IPS-11a (cell line): ENCODE measurements at regions not wholly inside any gene's neighbourhood (a gene's known extent, or its start where the extent isn't known, plus 50 kb on each side); places are given as distances from the start of the nearest gene placed in this dataset.
"Not testable (repeated sequence)": the region's sequence is repeated elsewhere in the genome, so short reads cannot be mapped to it uniquely, and the experiment has no call there.

ENCODE experiments used
- H3K4me3 ChIP-seq: one replicate; pipeline ENCODE4 v1.5.1; 2013; ENCODE audit warnings: low read depth, low read length, control low read depth

DNA sequence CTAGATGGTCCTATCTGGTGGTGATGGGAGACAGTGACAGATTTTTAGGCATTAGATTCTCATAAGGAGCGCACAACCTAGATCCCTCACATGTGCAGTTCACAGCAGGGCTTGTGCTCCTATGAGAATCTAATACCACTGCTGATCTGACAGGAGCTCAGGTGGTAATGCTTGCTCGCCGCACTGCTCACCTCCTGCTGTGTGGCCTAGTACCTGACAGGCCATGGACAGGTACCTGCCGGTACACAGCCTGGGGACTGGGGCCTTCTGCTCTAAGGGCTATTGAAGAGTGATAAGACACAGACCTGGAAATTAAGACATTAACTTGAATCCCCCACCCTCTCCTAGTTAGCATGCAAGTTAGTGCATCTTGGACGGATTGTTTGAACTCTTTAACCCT, 64.4 kb downstream of the KLRB1 start:
- not testable (repeated sequence) for H3K4me3 ChIP-seq

DNA sequence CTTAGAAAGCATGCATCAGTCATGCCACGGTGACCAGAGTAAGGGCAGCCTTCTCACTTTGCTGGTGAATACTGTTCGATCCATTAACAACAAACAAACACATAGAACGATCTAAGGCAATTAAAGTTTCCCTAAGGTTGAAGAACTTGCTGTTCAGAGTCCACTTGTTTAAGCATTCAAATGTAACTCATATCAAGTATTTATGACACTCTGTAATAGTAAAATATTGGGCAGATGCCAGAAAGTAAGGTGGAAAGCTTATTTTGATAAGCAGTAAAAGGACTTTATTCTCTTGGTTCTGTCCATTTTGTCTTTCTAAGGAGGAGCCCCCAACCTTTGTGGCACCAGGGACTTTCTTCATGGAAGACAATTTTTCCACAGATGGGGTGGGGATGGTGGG, 64.9 kb downstream of the KLRB1 start:
- H3K4me3 ChIP-seq = not testable (repeated sequence)

DNA sequence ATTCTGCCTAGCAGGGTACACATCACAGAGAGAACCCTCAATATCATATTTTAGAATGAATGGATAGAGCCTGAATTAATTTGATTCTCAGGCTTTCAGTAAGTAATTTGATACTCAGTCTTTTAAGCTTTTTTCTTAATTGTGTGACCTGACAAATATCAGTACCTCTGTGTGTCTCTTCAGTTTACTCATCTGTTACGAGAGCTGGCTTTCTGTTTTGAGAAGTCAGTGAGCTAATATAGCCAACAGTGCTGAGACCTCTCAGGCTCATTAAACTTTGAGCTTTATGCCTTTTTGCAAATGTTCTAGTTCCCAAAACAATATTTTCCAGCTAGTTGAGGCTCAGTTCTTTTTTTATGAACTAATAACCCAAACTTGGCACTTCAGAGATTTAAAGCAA, 91.8 kb downstream of the KLRB1 start:
- H3K4me3 ChIP-seq = not testable (repeated sequence)

DNA sequence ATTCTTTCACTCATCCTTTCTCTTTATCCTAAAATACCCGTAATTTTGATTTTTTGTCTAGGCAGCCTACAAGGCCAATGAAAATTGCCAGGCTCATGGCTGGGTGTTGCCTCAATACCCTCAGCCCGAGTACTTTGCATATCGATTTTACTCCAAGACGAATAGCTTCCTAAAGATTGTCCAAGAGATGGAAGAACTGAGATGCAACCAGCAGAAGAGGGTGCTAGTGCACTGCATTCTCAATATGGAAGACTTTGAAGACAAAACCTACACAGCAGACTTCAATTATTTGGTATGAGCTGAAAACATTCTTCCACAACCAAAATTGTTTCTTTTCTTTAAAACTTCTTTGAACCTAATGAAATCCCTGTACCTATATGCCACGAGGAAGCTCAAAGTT, 95.0 kb downstream of the KLRB1 start:
- not testable (repeated sequence) for H3K4me3 ChIP-seq

DNA sequence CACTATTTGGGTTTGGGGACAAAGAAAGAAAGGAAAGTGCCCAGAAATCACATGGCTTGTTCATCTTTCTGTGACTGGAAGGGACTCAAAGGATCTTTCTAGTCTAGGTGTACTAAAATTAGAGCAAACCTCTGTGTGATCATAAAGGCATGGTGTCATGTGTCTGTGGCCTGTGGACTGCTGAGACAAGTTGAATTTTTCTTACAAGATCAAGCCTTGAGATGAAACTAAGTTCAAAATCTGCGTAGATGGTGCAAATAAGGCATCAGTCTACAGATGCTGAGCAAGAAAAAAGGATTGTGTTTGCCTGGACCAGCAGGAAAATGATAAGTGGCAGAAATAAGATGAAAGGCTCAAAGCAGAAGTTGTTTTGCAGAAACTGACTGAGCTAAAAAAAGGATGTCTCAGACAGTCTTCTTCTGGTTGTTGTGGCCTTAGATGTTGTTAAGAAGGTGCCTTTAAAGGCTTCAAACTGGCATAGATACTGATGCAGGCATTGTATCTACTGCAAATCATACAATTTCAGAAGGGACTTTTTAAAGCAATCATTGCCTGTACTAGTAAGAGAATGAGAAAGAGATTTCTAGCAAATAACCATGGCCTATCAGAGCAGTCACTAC, 97.2 kb downstream of the KLRB1 start:
- not testable (repeated sequence) for H3K4me3 ChIP-seq

DNA sequence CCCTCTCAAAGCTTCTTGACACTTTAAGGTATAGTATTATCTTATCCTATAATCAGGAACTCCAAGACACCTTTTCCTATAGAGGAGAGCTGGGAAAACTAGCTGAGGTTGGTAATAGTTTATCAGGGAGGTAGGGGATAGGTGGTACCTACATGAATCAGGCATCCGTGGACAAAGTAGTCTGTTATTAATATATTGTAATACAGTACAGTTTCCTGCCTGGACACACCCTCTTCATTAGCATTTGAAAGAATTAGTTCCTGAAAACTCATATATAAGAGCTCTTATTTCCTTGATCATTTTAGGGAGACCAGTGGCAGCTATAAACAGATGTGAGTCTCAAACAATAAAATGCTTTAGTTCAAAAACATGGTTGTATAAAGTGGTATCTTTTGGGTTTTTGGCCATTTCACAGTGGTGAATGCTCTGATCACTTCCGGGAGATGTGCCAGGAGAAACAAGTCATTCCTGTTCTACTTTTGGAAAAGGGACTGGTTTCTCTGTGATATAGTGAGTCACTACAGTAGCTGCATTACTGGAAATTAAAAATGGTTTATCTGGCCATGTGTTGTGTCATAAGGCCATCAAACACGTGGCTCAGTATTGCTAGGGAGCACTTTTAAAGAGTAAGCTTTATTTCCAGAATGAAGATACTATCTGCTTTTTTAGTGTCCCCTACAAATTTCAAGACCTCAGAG, 98.1 kb downstream of the KLRB1 start:
- H3K4me3 ChIP-seq = no peak overlapping the region

DNA sequence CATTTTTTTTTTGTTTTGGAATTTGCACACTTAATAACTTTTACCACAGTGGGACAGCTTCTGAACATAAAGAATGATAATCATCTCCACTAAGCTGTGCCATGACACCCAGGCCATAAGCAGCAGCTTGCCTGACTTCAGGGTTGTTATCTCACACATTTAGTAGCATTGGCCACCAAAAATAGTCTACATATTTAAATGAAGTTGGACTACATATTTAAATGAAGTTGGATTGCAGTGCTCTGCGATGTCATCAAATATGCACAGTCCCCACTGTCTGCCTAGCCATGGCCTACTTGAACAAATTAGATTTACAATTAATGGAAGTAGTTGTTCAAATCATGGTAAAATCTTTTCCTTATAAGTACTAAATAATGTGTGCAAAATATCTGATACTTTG, 101.0 kb downstream of the KLRB1 start:
- no peak overlapping the region for H3K4me3 ChIP-seq

DNA sequence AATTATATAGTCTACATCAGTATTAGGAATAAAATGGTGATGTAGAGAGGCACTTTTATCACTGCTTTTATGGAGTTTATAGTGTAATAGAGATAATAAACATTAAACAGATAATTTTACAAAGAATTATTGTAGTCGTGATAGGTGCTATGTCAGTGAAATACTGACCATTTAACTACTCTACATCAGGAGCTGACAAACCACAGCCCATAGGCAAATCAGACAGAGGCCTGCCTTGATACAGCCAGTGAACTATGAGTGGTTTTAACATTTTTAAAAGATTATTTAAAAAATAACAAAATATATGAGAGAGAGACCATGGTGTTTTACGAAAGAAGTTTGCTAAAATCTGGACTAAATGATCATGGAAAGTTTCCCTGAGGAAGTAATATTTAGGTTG, 104.3 kb downstream of the KLRB1 start:
- H3K4me3 ChIP-seq = not testable (repeated sequence)

DNA sequence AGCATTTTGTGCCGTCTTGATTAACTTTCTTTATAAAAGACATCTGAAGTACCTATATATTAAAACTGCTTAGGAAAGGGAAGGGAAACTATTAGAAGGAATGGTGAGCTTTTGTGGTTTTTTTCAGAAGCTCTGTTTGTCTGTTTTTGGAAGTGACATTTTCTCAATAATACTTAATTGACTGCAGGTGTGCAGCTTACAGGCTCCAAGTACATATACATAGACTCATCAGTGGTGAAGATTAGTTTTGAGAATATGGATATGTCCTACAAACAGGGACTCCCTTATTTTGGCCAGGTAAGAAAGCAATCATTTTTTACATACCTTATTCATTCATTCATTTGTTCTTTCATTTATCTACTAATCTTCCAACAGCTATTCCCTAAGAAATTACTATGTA, 104.9 kb downstream of the KLRB1 start:
- not testable (repeated sequence) for H3K4me3 ChIP-seq

DNA sequence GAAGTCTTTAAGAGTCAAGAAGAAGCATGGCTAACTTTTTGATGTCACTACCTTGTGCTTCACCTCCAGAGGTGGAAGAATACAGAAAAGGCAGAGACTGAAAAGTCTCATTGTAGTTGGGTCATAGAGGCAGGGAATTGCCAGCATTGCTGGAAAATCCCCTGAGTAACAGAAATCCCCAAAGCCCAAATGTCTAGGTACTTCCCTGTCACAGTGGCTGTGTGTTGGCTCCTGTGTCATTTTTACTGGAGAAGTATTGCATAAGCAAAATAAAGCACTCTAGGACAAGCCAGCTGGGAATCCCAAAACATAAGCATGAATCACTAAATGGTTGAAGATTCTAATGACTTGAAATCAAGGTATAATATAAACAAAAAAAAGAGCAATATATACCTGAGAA, 114.4 kb downstream of the KLRB1 start:
- not testable (repeated sequence) for H3K4me3 ChIP-seq

DNA sequence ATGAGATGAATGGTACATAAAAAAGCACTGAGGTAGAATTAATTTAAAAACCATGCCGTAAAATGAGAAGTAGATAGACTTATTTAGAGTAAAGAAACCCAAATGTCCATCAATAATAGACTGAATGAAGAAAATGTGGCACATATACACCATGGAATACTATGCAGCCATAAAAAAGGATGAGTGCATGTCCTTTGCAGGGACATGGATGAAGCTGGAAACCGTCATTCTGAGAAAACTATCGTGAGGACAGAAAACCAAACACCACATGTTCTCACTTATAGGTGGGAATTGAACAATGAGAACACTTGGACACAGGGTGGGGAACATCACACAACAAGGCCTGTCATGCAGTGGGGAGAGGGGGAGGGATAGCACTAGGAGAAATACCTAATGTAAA, 126.4 kb downstream of the KLRB1 start:
- not testable (repeated sequence) for H3K4me3 ChIP-seq

DNA sequence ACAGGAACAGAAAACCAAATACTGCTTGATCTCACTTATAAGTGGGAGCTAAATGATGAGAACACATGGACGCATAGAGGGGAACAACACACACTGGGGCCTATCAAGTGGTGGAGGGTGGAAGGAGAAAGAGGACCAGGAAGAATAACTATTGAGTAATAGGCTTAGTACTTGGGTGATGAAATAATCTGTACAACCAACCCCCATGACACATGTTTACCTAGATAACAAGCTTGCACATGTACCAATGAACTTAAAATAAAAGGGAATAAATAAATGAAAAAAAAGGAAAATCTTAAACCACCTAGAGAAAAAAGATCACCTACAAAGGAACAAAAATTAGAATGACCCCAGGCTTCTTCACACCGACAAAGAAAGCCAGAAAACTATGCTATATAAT, 133.5 kb downstream of the KLRB1 start:
- not testable (repeated sequence) for H3K4me3 ChIP-seq

DNA sequence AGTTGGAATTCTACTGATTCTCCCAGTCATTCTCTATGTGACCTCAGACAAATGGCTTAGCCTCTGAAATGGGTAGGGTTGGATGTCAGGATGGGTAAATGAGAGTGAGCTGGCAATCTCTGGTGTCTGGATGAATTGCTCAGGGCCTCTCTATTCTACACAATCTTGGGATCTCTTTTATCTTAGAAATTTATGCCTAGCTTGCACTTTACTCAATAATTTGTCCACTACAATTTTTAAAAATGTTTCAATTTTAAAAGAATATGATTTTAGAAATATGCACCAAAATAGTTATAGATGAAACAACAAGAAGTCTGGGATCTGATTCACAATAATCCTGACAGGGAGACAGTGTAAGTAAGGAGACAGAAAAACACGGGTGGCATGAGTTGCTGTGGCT, 134.1 kb downstream of the KLRB1 start:
- not testable (repeated sequence) for H3K4me3 ChIP-seq

DNA sequence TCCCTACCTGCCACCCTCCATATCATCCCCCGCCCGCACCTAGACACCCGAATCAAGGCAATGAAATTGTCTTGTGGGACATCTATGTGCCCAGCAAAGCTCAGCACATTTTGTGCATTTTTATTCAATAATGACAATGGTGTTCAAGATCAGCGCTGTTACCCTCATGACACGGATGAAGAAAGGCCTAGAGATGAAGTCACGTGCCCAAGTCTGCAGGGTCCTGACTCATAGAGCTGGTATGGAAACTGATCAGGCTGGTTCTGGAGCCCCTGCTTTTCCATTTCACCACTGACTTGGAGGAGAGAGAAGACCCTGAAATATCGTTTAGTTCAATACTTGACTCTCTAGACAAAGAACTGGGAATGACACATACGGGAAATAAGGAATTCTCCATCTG, 136.2 kb downstream of the KLRB1 start:
- not testable (repeated sequence) for H3K4me3 ChIP-seq

DNA sequence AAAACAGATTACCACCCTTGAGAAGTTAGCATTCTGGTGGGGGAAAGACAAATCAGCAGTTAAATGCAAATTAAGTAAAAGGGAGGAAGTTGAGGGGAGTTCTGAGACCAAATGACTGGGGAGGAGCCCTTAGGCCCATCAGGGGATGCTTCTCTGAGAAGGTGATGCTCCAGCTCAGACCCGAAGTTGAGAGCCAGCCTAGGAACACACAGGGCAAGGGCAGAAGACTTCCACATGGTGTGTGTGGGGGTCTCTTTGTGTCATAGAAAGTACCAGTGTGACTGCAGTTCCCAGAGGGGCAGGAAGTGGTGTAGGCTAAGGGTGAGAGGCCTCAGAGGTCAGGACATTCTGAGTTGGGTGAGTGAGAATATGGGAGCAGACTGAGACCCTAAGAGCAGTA, 137.3 kb downstream of the KLRB1 start:
- H3K4me3 ChIP-seq = not testable (repeated sequence)

DNA sequence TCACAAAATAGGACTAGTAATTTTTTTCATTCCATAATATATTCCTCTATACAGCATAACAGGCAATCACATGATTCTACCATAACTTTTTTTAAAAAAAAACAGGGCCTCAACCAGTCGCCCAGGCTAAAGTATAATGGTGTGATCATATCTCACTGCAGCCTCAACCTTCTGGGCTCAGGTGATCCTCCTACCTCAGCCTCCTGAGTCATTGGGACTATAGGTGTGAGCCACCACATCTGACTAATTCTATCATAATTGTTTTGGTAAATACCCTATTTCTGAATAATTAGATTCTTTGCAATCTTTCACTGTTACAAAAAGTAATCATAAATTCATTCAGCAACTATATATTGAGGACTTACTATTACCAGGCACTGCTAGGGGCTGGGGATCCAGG, 137.8 kb downstream of the KLRB1 start:
- not testable (repeated sequence) for H3K4me3 ChIP-seq

DNA sequence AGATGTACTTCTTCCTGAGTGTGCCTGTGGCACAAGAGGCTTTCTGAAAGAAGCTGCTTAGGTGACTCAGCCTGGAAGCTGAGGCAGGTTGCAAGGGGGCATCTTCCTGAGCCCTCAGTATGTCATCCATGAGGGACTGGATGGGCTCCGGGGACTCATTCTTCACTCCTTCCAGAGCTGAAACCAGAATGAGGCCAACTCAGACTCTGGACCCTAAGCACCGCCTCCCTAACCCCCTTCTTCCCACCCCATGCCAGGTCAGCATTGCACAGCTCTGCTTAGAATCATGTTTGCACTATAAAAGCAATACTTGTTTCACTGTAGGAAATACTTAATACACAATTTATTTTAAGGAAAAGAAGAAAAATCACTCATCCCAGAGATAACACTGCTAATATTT, 138.3 kb downstream of the KLRB1 start:
- not testable (repeated sequence) for H3K4me3 ChIP-seq

DNA sequence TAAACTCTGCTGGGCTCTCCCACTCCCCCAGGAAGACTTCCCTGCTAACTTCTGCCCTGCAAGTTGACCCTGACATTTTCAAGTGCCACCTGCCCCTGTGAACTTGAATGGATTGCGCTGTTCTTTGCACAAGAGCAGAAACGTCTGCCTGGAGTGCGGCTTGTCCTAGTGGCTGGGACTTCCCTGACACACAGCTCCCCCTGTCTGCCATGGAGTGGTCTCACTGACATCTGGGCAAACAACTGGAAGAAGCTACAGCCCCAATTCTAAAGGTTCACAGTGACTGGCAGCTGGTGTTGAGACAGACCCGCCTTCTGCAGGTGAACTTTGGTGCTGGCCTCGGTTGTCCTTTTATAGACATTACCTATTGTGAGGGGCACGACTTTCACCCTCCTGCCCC, 138.7 kb downstream of the KLRB1 start:
- not testable (repeated sequence) for H3K4me3 ChIP-seq

DNA sequence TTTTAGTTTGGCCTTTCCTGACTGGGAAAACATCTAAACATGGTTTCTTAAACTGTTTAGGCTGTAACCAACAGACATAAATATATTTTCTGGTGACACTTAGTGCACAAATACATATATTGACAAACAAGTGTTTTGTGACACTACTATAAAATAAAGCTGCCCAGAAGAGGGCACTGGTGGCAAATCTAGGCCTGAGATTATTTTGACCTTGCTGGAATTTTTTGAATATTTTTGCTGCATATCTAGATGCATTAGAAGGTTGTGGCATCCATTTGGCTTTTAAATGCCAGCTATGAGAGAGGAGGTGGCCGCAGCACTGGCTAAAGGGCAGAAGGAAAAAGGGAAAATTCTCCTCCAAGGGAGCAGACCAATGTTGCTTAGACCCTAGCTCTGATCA, 139.6 kb downstream of the KLRB1 start:
- H3K4me3 ChIP-seq = not testable (repeated sequence)

DNA sequence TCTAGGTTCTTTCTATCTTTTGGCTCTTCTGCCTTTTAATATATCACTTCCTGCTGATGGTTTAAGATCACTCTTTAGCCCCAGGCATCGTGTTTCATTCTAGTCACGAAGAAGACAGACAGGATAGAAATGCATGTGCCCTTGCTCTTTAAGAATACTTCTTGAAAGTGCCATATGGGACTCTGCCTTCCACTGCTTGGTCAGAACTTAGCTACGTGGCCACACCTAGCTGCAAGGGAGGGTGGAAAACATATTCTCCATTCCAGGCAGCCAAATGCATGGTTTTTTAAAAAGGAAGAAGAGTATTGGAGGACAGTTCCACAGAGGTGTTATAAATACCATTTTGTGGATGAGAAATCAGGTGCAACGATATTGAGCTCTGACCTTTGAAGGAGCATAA, 143.3 kb downstream of the KLRB1 start:
- H3K4me3 ChIP-seq = no peak overlapping the region

DNA sequence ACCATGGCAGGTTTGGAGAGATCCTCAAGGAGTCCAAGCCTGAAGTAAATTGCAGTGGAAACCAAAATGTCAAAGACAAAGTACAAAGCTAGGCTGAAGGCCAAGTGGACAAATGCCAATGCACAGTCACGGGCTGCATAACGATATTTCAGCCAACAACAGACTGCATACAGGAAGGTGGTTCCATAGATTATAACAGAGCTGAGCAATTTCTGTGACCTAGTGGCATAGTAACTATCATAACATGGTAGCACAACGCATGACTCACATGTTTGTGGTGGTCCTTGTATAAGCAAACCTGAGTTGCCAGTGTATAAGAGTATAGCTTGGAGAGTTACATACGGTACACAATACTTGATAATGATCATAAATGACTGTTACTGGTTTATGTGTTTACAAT, 152.2 kb downstream of the KLRB1 start:
- not testable (repeated sequence) for H3K4me3 ChIP-seq

DNA sequence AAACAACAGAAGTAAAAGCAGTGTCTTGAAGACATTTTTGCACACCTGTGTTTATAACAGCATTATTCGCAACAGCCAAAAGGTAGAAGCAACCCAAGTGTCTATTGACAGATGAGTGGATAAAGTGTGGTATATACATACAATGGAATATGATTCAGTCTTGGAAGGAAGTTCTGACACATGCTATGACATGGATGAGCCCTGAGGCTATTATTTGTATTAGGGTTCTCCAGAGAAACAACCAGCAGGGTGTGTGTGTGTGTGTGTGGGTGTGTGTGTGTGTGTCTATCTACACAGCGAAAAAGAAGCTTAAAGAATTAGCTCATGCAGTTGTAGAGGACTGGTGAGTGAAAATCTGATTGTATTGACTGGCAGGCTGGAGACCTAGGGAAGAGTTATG, 153.7 kb downstream of the KLRB1 start:
- H3K4me3 ChIP-seq = not testable (repeated sequence)

DNA sequence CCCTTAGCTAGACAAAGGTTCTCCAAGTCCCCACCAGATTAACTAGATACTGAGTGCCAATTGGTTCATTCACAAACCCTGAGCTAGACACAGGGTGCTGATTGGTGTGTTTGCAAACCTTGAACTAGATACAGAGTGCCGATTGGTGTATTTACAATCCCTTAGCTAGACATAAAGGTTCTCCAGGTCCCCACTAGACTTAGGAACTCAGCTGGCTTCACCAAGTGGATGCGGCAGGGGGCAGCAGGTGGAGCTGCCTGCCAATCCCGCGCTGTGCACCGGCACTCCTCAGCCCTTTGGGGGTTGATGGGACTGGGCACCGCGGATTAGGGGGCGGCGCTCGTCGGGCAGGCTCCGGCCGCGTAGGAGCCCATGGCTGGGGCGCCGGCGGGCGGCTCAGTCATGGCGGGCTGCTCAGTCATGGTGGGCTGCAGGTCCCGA, 157.6 kb downstream of the KLRB1 start:
- H3K4me3 ChIP-seq = not testable (repeated sequence)
